ENCODE measurements at regions not wholly inside any gene's neighbourhood (a gene's known extent, or its start where the extent isn't known, plus 50 kb on each side); places are given as distances from the start of the nearest gene placed in this dataset.

DNA sequence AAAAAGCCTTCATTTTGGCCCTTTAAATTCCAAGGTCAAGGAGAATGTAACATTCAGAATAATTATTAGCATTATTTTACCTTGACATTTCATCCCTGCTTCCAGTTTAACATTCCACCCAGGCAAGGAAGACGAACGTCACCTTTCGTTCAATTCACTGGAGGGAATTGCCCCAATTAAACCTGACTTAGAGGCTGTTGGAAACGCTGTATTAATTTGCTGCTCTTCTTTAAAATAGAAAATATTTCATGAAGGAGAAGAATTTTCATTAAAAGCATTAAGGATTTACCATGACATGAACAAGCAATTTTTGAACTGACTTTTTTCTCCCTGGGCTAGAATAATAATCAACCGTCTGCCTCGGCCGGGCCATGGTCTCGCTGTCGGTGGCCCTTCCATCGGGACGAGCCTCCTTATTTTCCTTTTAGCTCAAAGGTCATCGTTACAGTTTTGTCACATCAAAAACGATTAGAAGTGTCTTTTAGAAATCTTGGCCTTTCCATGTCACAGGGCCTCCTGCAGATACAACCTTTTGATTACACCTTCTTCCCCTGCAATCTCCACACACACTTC lies 282.9 kb upstream of the SOX4 start:
- intact Hi-C loops (cut with DNase I) = no loop called here
- H3K27ac ChIP-seq = no peak overlapping the region
- no peaks in the 10 kb centered on the region for H3K36me3 ChIP-seq
- H3K4me3 ChIP-seq = no peak overlapping the region
- no peaks in the 10 kb centered on the region for H3K4me1 ChIP-seq
- no peak for DNase-seq (ENCODE audit: extremely low spot score in 2 of 2)
- H3K27me3 ChIP-seq = no peaks in the 10 kb centered on the region
- TF ChIP-seq POLR2AphosphoS5 (IDR thresholded peaks at IDR 0.05; ENCODE audit: insufficient read depth in 1 of 2, low read depth in 1 of 2) (no peak), POLR2A (IDR thresholded peaks at IDR 0.05) (no peak)
- TF ChIP-seq, protein P1, sequence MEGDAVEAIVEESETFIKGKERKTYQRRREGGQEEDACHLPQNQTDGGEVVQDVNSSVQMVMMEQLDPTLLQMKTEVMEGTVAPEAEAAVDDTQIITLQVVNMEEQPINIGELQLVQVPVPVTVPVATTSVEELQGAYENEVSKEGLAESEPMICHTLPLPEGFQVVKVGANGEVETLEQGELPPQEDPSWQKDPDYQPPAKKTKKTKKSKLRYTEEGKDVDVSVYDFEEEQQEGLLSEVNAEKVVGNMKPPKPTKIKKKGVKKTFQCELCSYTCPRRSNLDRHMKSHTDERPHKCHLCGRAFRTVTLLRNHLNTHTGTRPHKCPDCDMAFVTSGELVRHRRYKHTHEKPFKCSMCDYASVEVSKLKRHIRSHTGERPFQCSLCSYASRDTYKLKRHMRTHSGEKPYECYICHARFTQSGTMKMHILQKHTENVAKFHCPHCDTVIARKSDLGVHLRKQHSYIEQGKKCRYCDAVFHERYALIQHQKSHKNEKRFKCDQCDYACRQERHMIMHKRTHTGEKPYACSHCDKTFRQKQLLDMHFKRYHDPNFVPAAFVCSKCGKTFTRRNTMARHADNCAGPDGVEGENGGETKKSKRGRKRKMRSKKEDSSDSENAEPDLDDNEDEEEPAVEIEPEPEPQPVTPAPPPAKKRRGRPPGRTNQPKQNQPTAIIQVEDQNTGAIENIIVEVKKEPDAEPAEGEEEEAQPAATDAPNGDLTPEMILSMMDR (IDR thresholded peaks at IDR 0.05) = no peak
- H3K9me3 ChIP-seq = no peaks in the 10 kb centered on the region

DNA sequence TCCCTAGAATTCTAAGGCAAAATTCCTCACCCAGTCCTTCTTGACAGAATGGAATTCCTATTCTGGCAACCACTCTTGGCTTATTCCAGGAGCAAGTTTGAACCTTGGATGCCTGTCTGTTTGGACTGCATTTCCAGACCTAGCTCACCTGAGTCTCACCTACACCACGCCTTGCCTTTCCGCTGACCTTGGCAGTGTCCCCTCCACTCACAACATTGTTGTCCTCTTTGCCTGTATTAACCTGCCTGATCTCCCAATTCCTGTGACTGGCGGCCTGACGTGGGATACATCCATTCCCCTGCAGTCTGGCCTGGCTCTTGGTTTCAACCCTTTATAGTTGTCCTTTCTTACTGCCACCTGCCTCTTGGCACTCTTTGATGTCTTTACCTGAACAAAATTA lies 281.4 kb upstream of the SOX4 start:
- Histone ChIP-seq H3K36me3 (no peaks in the 10 kb centered on the region), H3K27ac (no peak overlapping the region), H3K4me1 (no peaks in the 10 kb centered on the region), H3K4me3 (no peak overlapping the region), H3K27me3 (no peaks in the 10 kb centered on the region), H3K9me3 (no peaks in the 10 kb centered on the region)
- no peak for DNase-seq (ENCODE audit: extremely low spot score in 2 of 2)
- TF ChIP-seq POLR2A (IDR thresholded peaks at IDR 0.05) (no peak), POLR2AphosphoS5 (IDR thresholded peaks at IDR 0.05; ENCODE audit: insufficient read depth in 1 of 2, low read depth in 1 of 2) (no peak)
- TF ChIP-seq, protein P1 (IDR thresholded peaks at IDR 0.05) = no peak
- intact Hi-C loops (cut with DNase I) = no loop called here

DNA sequence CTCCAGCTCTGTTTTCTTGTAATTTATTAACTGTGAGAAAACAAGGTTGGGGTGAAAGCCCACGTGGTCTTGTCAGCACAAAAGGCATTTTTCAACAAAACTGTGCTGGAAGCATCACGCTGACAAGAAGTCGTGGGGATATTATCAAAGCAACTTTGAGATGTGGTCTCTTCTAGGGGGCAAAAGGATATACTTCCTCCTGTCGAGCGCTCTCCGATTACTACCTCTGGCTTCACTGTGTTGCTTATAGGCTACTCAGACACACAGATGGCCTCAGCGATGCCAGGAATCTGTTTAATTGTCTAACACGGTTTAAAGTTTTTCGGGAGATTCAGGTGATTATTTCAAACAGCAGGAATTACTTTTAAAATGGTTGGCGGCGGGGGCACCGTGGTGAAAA lies 275.9 kb upstream of the SOX4 start:
- H3K4me3 ChIP-seq = peak overlapping the region in 1 of 2 donors; percentile 4
- no peaks in the 10 kb centered on the region for H3K4me1 ChIP-seq
- intact Hi-C loops (cut with DNase I) = no loop called here
- no peak for DNase-seq (ENCODE audit: extremely low spot score in 2 of 2)
- H3K9me3 ChIP-seq = no peaks in the 10 kb centered on the region
- no peaks in the 10 kb centered on the region for H3K36me3 ChIP-seq
- no peak overlapping the region for H3K27ac ChIP-seq
- TF ChIP-seq POLR2AphosphoS5 (IDR thresholded peaks at IDR 0.05; ENCODE audit: insufficient read depth in 1 of 2, low read depth in 1 of 2) = no peak
- TF ChIP-seq POLR2A (IDR thresholded peaks at IDR 0.05) = no peak
- TF ChIP-seq, protein P1 (IDR thresholded peaks at IDR 0.05) = no peak
- H3K27me3 ChIP-seq = no peaks in the 10 kb centered on the region

DNA sequence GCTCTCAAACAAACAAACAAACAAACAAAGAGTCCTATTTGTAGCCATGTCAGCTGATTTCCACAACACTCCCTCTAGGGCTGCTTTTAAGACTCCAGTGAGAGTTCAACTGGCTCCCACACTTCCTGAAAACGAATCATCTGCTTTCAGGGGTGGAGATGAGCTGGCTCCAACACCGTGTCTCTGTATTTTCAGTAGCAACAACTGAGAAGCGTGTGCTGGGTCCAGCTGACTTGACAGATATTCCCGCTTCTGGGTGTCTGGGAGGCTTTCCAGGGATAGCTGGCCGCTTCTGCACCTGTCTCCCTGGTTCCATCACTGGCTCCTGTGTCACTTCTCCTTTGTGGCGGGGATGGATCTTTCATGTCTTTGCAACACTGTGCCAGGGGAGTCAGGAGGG lies 272.5 kb upstream of the SOX4 start:
- intact Hi-C loops (cut with DNase I) = no loop called here
- H3K9me3 ChIP-seq = no peaks in the 10 kb centered on the region
- no peaks in the 10 kb centered on the region for H3K36me3 ChIP-seq
- H3K4me1 ChIP-seq = no peaks in the 10 kb centered on the region
- DNase-seq (ENCODE audit: extremely low spot score in 2 of 2) = no peak
- H3K27ac ChIP-seq = no peak overlapping the region
- H3K4me3 ChIP-seq = no peak overlapping the region
- TF ChIP-seq, protein P1 (IDR thresholded peaks at IDR 0.05) = no peak
- TF ChIP-seq POLR2AphosphoS5 (IDR thresholded peaks at IDR 0.05; ENCODE audit: insufficient read depth in 1 of 2, low read depth in 1 of 2) (no peak), POLR2A (IDR thresholded peaks at IDR 0.05) (no peak)
- H3K27me3 ChIP-seq = no peaks in the 10 kb centered on the region

DNA sequence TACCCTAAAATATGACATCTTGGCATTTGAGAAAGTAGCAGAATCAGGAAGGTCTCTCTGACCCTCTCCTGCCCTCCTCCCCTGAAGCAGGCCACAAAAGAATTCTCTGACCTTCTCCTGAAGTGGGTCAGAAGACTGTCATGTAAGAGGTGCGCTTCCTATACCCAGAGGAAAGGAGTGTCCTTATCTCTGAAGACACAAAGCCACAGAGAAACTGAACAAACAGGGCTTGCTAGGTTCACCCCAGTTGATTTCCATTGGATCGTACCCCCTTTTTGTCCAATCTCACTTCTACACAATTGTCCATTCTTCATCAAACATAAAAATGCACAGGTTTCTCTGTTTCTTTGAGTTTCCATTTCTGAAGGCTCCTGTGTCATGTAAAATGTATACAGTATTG lies 272.0 kb upstream of the SOX4 start:
- DNase-seq (ENCODE audit: extremely low spot score in 2 of 2) = no peak
- no peaks in the 10 kb centered on the region for H3K27me3 ChIP-seq
- no peak overlapping the region for H3K4me3 ChIP-seq
- H3K27ac ChIP-seq = no peak overlapping the region
- H3K4me1 ChIP-seq = no peaks in the 10 kb centered on the region
- no peaks in the 10 kb centered on the region for H3K36me3 ChIP-seq
- H3K9me3 ChIP-seq = no peaks in the 10 kb centered on the region
- TF ChIP-seq POLR2A (IDR thresholded peaks at IDR 0.05) (no peak), POLR2AphosphoS5 (IDR thresholded peaks at IDR 0.05; ENCODE audit: insufficient read depth in 1 of 2, low read depth in 1 of 2) (no peak)
- TF ChIP-seq, protein P1 (IDR thresholded peaks at IDR 0.05) = no peak
- intact Hi-C loops (cut with DNase I) = no loop called here
